HFFc6 (cell line): ENCODE measurements at regions not wholly inside any gene's neighbourhood (a gene's known extent, or its start where the extent isn't known, plus 50 kb on each side); places are given as distances from the start of the nearest gene placed in this dataset.

Experiments used
- DNase-seq: peaks from one replicate; pipeline ENCODE4 v3.0.0-alpha.2; 2018
- H3K27ac Mint-ChIP-seq: 2 replicates; pipeline ENCODE4 v1.8.0; 2020; ENCODE audit warnings: mild to moderate bottlenecking, mixed read lengths
- H3K27me3 Mint-ChIP-seq: 2 replicates; pipeline ENCODE4 v1.8.0; 2021; ENCODE audit warnings: mild to moderate bottlenecking, moderate library complexity, mixed read lengths; ENCODE audit not compliant: insufficient read depth
- H3K36me3 Mint-ChIP-seq: 2 replicates; pipeline ENCODE4 v1.8.0; 2021; ENCODE audit warnings: low read depth, mixed read lengths
- H3K4me1 Mint-ChIP-seq: 2 replicates; pipeline ENCODE4 v1.8.0; 2020; ENCODE audit warnings: low read depth, mixed read lengths
- H3K4me3 Mint-ChIP-seq: 2 replicates; pipeline ENCODE4 v1.8.0; 2020; ENCODE audit warnings: mild to moderate bottlenecking, moderate library complexity, mixed read lengths
- H3K9me3 Mint-ChIP-seq: 2 replicates; pipeline ENCODE4 v1.8.0; 2020; ENCODE audit warnings: mild to moderate bottlenecking, mixed read lengths
- TF ChIP-seq, protein P1 (sequence below): fragments of 200-600 bp; sonication (generic); IDR thresholded peaks from 2 replicates; pipeline ENCODE4 v1.5.0; 2021; ENCODE audit warnings: antibody characterized with exemption, mild to moderate bottlenecking

DNA sequence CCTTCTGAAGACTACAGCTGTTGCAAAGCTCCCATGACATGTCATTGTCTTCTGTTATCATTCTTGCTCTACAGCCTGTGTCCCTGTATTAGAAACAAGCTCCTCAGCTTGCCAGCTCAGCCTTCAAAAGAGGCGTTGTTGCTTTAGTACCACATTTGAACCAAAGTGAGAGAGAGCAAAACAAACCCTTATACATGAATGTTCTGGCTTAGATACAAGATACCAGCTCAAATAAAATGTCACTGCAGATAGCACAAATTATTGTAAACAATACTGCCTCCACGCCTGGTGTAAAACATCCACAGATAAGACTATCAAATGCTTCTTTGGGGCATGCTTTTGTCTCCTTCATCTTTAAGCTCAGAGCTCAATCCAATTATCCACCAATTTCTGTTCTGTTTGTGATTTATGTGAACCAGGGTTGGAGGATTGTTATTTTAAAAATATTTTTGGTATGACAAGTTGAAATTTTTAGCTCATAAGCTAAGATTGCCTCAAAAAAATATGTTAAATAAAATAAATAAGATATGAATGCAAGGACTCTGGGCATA is 403.6 kb upstream of the CDIN1 start:
- no peak for DNase-seq
- H3K4me3 Mint-ChIP-seq, result no peak overlapping the region
- H3K9me3 Mint-ChIP-seq, result no peaks in the 10 kb centered on the region
- peaks cover 12% of the 10 kb centered on the region for H3K4me1 Mint-ChIP-seq
- TF ChIP-seq, protein P1, sequence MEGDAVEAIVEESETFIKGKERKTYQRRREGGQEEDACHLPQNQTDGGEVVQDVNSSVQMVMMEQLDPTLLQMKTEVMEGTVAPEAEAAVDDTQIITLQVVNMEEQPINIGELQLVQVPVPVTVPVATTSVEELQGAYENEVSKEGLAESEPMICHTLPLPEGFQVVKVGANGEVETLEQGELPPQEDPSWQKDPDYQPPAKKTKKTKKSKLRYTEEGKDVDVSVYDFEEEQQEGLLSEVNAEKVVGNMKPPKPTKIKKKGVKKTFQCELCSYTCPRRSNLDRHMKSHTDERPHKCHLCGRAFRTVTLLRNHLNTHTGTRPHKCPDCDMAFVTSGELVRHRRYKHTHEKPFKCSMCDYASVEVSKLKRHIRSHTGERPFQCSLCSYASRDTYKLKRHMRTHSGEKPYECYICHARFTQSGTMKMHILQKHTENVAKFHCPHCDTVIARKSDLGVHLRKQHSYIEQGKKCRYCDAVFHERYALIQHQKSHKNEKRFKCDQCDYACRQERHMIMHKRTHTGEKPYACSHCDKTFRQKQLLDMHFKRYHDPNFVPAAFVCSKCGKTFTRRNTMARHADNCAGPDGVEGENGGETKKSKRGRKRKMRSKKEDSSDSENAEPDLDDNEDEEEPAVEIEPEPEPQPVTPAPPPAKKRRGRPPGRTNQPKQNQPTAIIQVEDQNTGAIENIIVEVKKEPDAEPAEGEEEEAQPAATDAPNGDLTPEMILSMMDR, result no peak
- no peaks in the 10 kb centered on the region; the same call in none of the 2 replicates for H3K27me3 Mint-ChIP-seq
- H3K36me3 Mint-ChIP-seq, result no peaks in the 10 kb centered on the region
- H3K27ac Mint-ChIP-seq, result no peak overlapping the region

DNA sequence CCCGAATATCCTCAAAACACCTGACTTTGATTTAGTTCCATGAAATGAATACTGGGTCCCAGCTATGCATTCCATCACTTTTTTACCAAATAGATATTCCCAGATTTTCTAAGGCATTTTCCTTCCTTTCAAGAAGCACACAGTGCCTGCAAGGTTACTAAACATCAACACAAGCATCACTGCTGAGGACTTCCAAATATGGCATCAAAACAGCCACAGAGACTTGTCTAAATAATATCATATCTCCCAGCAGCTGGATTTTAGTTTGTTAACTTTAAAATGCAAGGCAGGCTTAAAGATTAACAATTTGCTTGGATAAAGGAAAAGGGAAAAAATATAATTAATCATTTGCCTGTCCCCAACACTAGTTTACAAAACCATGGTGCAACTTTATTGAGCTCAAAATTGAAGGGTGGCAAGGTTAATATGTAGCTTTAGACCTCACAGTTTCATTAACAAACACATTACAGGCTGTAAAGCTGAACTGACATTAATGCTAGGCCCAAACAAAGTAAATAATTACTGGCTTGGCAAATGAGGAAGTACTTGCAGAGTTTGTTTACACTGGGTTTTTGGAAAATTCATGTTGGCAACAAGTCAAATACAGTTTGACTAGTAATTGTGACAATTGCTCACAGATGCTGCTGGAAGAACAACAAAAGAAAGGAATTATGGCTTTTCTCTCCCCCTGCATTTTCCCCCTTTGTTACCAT is 401.7 kb upstream of the CDIN1 start:
- no peak overlapping the region for H3K4me3 Mint-ChIP-seq
- H3K36me3 Mint-ChIP-seq, result no peaks in the 10 kb centered on the region
- no peaks in the 10 kb centered on the region for H3K9me3 Mint-ChIP-seq
- no peaks in the 10 kb centered on the region; the same call in none of the 2 replicates for H3K27me3 Mint-ChIP-seq
- H3K27ac Mint-ChIP-seq, result no peak overlapping the region
- TF ChIP-seq, protein P1, result no peak
- peak; percentile 17 for DNase-seq
- peaks cover 12% of the 10 kb centered on the region for H3K4me1 Mint-ChIP-seq

DNA sequence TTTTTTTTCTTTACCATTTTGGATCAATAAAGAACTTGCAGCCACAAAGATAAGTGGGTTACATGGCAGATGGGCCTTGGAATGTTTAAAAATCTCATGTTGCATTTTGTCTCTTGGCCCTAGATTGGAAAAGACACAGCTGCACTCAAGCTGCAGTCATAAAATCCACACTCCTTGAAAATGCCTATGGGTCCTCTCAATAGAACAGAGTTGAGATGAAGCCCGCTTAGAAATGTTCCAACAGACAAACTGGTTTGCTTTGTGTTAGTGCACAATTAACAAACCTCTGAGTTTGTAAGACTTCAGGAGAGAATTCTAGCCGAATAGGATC is 401.2 kb upstream of the CDIN1 start:
- no peaks in the 10 kb centered on the region for H3K36me3 Mint-ChIP-seq
- no peaks in the 10 kb centered on the region for H3K9me3 Mint-ChIP-seq
- peaks cover 12% of the 10 kb centered on the region for H3K4me1 Mint-ChIP-seq
- no peak overlapping the region for H3K4me3 Mint-ChIP-seq
- TF ChIP-seq, protein P1, result no peak
- DNase-seq, result no peak
- no peaks in the 10 kb centered on the region; the same call in none of the 2 replicates for H3K27me3 Mint-ChIP-seq
- H3K27ac Mint-ChIP-seq, result no peak overlapping the region

DNA sequence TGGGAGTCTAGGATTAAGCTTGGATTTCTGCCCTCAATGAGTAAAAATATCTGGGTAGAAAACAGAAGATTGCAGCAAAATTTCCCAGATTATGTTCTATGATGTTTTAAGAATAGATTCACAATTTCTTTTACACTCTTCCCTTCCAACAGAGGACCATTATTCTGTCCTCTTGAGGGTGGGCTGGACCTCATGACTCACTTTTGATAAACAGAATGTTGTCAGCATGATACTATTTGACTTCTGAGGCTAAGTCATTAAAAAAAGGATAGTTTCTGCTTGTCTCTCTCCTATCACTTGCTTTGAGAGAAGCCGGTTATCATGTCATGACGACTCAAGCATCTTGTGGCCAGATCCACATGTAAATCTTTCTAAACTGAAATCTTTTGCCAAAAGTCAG is 396.2 kb upstream of the CDIN1 start:
- H3K36me3 Mint-ChIP-seq, result no peaks in the 10 kb centered on the region
- no peaks in the 10 kb centered on the region for H3K9me3 Mint-ChIP-seq
- H3K4me3 Mint-ChIP-seq, result no peak overlapping the region
- no peaks in the 10 kb centered on the region; the same call in none of the 2 replicates for H3K27me3 Mint-ChIP-seq
- H3K27ac Mint-ChIP-seq, result no peak overlapping the region
- DNase-seq, result no peak
- H3K4me1 Mint-ChIP-seq, result peaks cover 14% of the 10 kb centered on the region
- TF ChIP-seq, protein P1, result no peak

DNA sequence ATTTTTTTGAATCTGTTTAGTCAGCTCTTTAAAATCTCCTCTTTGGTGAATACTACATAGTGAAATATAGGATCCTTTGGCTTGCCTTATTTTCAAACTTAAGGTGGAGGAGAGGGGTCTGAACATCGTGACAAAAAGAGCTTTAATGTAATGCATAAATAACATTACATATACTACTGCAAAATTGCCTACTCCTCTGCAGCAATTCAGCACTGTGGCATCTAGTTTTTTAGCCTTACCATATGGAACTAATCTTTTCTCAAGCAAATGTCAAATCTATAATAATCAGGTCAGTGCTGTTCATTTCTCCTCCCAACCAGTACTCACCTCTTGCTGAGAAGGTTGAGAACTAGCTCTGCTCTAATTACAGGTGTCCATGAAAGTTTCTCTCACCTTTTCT is 394.0 kb upstream of the CDIN1 start:
- Mint-ChIP-seq H3K27ac (no peak overlapping the region), H3K4me1 (peaks cover 14% of the 10 kb centered on the region), H3K27me3 (no peaks in the 10 kb centered on the region; the same call in 1 of the 2 replicates), H3K36me3 (no peaks in the 10 kb centered on the region), H3K4me3 (no peak overlapping the region), H3K9me3 (no peaks in the 10 kb centered on the region)
- no peak for DNase-seq
- TF ChIP-seq, protein P1, result no peak
